Stimulated activated memory B cell treated with anti-CD40 and anti-IgM and Interleukin-4, amounts not matched to agents 10 μg/mL and 1 μg/mL and 100 μg/mL, for 72 hours (primary cell): ENCODE measurements at regions not wholly inside any gene's neighbourhood (a gene's known extent, or its start where the extent isn't known, plus 50 kb on each side); places are given as distances from the start of the nearest gene placed in this dataset.
"Not testable (repeated sequence)": the region's sequence is repeated elsewhere in the genome, so short reads cannot be mapped to it uniquely, and the experiment has no call there.

ENCODE experiments used
- ATAC-seq: fragments of 150-1000 bp; cut with Tn5 transposase; 2 replicates; pipeline ENCODE4 v1.10.0; 2021
- H3K27ac Mint-ChIP-seq: one replicate; pipeline ENCODE4 v1.8.0; 2022; ENCODE audit warnings: mild to moderate bottlenecking, mixed read lengths
- H3K27me3 Mint-ChIP-seq: one replicate; pipeline ENCODE4 v1.8.0; 2022; ENCODE audit warnings: mixed read lengths
- H3K36me3 Mint-ChIP-seq: one replicate; pipeline ENCODE4 v1.8.0; 2022; ENCODE audit warnings: mixed read lengths
- H3K4me1 Mint-ChIP-seq: one replicate; pipeline ENCODE4 v1.8.0; 2022; ENCODE audit warnings: mixed read lengths
- H3K4me3 Mint-ChIP-seq: one replicate; pipeline ENCODE4 v1.8.0; 2022; ENCODE audit warnings: mild to moderate bottlenecking, moderate library complexity, mixed read lengths
- H3K9me3 Mint-ChIP-seq: one replicate; pipeline ENCODE4 v1.8.0; 2022; ENCODE audit warnings: mixed read lengths

GRCh38 chr5:90096415-90097081, 313.0 kb downstream of the CETN3 start:
- Mint-ChIP-seq H3K9me3 (no peaks in the 10 kb centered on the region), H3K27me3 (no peaks in the 10 kb centered on the region), H3K36me3 (no peaks in the 10 kb centered on the region), H3K4me1 (no peaks in the 10 kb centered on the region), H3K4me3 (no peak overlapping the region), H3K27ac (no peak overlapping the region)
- no peak for ATAC-seq

- H3K27ac Mint-ChIP-seq: no peak overlapping the region
- H3K36me3 Mint-ChIP-seq: no peaks in the 10 kb centered on the region
- no peaks in the 10 kb centered on the region for H3K27me3 Mint-ChIP-seq
- ATAC-seq: no peak
- no peaks in the 10 kb centered on the region for H3K4me1 Mint-ChIP-seq
- H3K4me3 Mint-ChIP-seq: no peak overlapping the region
- H3K9me3 Mint-ChIP-seq: no peaks in the 10 kb centered on the region
Measured at GRCh38 chr5:90095292-90096060, 314.1 kb downstream of the CETN3 start.

- ATAC-seq: no peak
- no peaks in the 10 kb centered on the region for H3K4me1 Mint-ChIP-seq
- no peaks in the 10 kb centered on the region for H3K27me3 Mint-ChIP-seq
- peaks cover 5% of the 10 kb centered on the region for H3K9me3 Mint-ChIP-seq
- H3K4me3 Mint-ChIP-seq: no peak overlapping the region
- no peak overlapping the region for H3K27ac Mint-ChIP-seq
- H3K36me3 Mint-ChIP-seq: no peaks in the 10 kb centered on the region
Measured at GRCh38 chr5:90093751-90094485, 315.6 kb downstream of the CETN3 start.

GRCh38 chr5:90092734-90093133, 316.8 kb downstream of the CETN3 start:
- ATAC-seq: no peak
- H3K9me3 Mint-ChIP-seq: peaks cover 8% of the 10 kb centered on the region
- H3K27me3 Mint-ChIP-seq: no peaks in the 10 kb centered on the region
- no peak overlapping the region for H3K27ac Mint-ChIP-seq
- H3K4me3 Mint-ChIP-seq: no peak overlapping the region
- no peaks in the 10 kb centered on the region for H3K36me3 Mint-ChIP-seq
- no peaks in the 10 kb centered on the region for H3K4me1 Mint-ChIP-seq

DNA sequence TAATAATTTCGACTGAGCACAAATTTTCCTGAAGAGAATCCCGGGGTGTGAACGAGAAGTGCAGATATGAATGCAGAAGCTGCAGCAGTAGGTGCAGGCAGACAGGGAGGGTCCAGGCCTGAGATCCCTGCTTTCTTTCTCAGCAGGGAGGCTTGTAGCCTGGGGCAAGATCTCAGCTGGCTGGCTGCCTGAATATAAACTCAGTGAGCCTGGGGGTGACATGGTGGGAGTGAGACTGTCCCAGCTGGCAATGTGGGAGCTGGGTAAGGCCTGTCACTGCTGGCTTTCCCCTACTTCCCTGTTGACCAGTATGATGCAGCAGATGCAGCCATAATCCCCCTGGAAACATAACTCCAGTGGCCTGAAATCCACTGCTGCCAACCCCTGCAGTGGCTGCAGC, 325.2 kb downstream of the CETN3 start:
- H3K4me1 Mint-ChIP-seq: no peaks in the 10 kb centered on the region
- no peak overlapping the region for H3K27ac Mint-ChIP-seq
- peaks cover 13% of the 10 kb centered on the region for H3K9me3 Mint-ChIP-seq
- no peak overlapping the region for H3K4me3 Mint-ChIP-seq
- H3K36me3 Mint-ChIP-seq: no peaks in the 10 kb centered on the region
- no peak for ATAC-seq
- H3K27me3 Mint-ChIP-seq: no peaks in the 10 kb centered on the region

- not testable (repeated sequence) for H3K4me3 Mint-ChIP-seq, H3K9me3 Mint-ChIP-seq, H3K36me3 Mint-ChIP-seq, H3K27me3 Mint-ChIP-seq, H3K27ac Mint-ChIP-seq, ATAC-seq, H3K4me1 Mint-ChIP-seq
Measured at GRCh38 chr5:90073026-90073570, 336.5 kb downstream of the CETN3 start.

- no peak overlapping the region for H3K4me3 Mint-ChIP-seq
- H3K9me3 Mint-ChIP-seq: peaks cover 5% of the 10 kb centered on the region
- H3K36me3 Mint-ChIP-seq: no peaks in the 10 kb centered on the region
- H3K27me3 Mint-ChIP-seq: no peaks in the 10 kb centered on the region
- no peaks in the 10 kb centered on the region for H3K4me1 Mint-ChIP-seq
- ATAC-seq: no peak
- H3K27ac Mint-ChIP-seq: no peak overlapping the region
Measured at GRCh38 chr5:90071656-90072055, 337.9 kb downstream of the CETN3 start.

DNA sequence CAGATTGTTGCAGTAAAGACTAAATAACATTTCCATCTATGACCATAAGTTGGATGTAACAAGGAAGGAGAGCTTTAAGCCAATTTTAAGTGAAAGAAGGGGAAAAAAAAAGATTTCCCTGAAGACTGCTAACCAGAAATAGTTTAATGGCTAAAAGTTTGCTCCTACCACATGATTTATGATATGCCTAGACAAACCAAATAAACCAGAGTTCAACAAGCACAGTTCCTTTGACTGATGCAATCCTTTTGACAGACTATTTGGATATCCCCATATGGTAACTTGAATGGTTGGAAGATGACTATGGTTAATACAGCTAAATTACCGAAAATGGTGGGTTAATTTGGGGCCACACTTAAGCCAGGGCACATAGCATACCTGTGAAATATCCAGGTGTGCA, 338.5 kb downstream of the CETN3 start:
- Mint-ChIP-seq H3K27me3 (no peaks in the 10 kb centered on the region), H3K4me1 (no peaks in the 10 kb centered on the region), H3K36me3 (no peaks in the 10 kb centered on the region), H3K27ac (no peak overlapping the region), H3K4me3 (no peak overlapping the region), H3K9me3 (peaks cover 8% of the 10 kb centered on the region)
- no peak for ATAC-seq

DNA sequence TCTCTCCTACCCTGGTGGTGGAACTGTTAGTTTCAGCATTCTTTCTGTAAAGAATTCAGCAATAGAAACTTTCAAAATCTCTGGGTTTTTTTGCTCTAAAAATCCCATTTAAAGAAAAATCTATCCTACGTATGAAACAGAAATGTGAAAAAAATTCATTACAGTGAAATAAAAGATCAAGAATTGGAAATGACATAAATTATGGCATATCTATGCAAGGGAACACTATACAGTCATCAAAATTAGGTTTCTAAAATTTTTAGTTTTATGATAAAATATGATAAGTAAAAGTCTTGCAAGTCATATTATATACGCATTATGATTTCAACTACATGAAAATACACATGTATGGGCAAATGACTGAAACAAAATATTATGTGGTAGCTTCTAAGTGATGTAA, 342.6 kb downstream of the CETN3 start:
- H3K4me3 Mint-ChIP-seq: no peak overlapping the region
- no peaks in the 10 kb centered on the region for H3K36me3 Mint-ChIP-seq
- no peaks in the 10 kb centered on the region for H3K27me3 Mint-ChIP-seq

DNA sequence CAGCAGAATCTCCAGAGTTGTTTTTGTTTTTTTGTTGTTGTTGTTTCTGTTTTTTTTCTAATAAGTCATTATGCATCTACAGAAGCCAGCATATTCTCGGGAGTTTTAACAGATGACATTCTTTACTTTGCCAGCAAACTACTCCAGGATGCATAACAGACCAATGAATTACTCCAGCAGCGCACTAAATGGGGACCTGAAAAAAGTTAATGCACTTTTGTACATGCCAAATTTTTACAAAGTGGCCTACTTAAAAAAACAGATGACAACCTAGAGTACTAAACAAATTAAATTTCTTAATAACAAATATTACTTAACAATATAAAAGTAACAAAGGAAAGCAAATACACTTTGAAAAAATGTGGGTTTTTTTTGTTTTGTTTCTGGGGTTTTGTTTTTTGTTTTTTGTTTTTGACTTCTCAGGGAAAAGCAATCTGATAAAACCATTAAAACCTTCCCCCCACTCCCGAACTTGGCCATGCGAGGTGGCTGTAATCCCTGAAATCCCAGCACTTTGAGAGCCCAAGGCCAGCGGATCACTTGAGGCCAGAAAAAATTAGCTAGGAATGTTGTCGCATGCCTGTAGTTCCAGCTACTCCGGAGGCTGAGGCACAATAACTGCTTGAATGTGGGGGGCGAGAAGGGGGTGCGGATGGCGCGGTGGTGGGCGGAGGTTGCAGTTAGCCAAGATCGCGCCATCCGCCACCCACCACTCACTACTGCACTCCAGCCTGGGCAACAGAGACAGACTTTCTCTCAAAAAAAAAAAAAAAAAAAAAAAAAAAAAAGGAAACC, 352.4 kb downstream of the CETN3 start:
- Mint-ChIP-seq H3K27ac (no peak overlapping the region), H3K4me3 (no peak overlapping the region), H3K27me3 (no peaks in the 10 kb centered on the region), H3K36me3 (no peaks in the 10 kb centered on the region), H3K4me1 (no peaks in the 10 kb centered on the region), H3K9me3 (peaks cover 2% of the 10 kb centered on the region)
- ATAC-seq: no peak

More for the DNA sequence above, 342.6 kb downstream of the CETN3 start:
- Mint-ChIP-seq H3K4me1 (no peaks in the 10 kb centered on the region), H3K9me3 (peaks cover 3% of the 10 kb centered on the region), H3K27ac (no peak overlapping the region)
- ATAC-seq: no peak

DNA sequence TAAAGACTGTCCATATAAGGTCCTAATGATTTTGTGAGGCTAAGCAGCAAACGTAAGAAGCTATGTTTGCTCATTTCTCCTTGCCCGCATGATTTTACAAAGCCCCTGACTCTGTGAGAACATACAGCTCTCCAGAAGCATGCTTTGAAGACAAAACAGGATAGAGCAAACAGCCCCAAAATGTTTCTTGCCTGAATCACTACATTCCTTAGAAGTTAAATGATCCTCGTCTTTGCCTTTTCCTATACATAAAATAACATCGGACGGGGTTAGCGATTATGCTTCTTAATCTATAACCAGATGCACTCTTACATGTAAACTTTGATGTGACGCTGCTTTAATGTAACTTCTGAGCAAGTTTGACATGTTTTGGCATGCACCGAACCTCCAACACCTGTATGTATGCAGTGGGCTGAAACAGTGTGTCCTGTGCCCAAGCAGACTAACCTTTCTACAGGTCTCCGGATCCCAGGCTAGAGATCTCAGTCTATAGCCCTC, 353.7 kb downstream of the CETN3 start:
- no peaks in the 10 kb centered on the region for H3K36me3 Mint-ChIP-seq
- ATAC-seq: no peak
- H3K4me1 Mint-ChIP-seq: no peaks in the 10 kb centered on the region
- no peaks in the 10 kb centered on the region for H3K27me3 Mint-ChIP-seq
- no peaks in the 10 kb centered on the region for H3K9me3 Mint-ChIP-seq
- no peak overlapping the region for H3K27ac Mint-ChIP-seq
- no peak overlapping the region for H3K4me3 Mint-ChIP-seq

DNA sequence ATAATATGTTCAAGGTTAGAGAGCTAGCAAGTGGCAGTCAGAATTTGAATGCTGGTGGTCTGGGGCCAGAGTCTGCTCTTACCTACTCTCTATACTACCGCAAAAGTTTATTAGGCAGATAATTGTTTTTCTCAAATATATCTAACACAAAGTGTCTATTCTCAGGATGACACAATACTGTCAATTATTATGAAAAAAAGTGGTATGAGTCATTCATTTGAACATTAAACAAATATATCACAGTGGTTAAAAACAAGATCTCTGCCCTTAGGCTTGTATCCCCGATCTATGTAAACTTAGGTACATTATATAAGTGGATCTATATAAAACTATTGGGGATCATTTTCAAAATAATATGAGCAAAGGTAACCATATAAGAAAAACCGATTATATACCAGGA, 354.9 kb downstream of the CETN3 start:
- no peaks in the 10 kb centered on the region for H3K9me3 Mint-ChIP-seq
- H3K27me3 Mint-ChIP-seq: no peaks in the 10 kb centered on the region
- no peak overlapping the region for H3K27ac Mint-ChIP-seq
- no peak for ATAC-seq
- H3K4me1 Mint-ChIP-seq: no peaks in the 10 kb centered on the region
- H3K36me3 Mint-ChIP-seq: no peaks in the 10 kb centered on the region
- no peak overlapping the region for H3K4me3 Mint-ChIP-seq

GRCh38 chr5:90051756-90052155, 357.8 kb downstream of the CETN3 start:
- Mint-ChIP-seq H3K4me3 (no peak overlapping the region), H3K4me1 (no peaks in the 10 kb centered on the region), H3K27me3 (peaks cover 6% of the 10 kb centered on the region), H3K9me3 (peaks cover 3% of the 10 kb centered on the region), H3K27ac (no peak overlapping the region), H3K36me3 (no peaks in the 10 kb centered on the region)
- ATAC-seq: no peak

GRCh38 chr5:90050103-90050502, 359.5 kb downstream of the CETN3 start:
- no peaks in the 10 kb centered on the region for H3K4me1 Mint-ChIP-seq

DNA sequence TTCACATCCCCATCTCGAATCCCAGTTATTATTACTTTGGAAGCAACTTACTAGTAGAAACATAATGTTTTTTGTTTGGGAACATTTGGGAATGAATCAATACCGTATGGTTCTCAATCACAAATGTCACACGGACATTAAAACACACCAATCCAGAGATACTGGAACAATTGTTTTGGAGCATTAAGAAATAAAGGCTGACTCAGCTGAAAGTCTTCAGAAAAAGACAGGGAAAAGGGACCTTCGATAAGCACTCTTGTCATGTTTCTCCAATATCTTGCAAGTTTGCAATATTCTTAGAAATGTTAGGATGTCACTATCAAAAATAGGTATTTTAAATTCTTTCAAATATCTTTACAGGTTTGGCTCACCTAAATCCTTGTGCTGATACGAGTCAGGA, 362.4 kb downstream of the CETN3 start:
- peaks cover 6% of the 10 kb centered on the region for H3K9me3 Mint-ChIP-seq
- no peaks in the 10 kb centered on the region for H3K36me3 Mint-ChIP-seq
- H3K4me3 Mint-ChIP-seq: no peak overlapping the region
- no peaks in the 10 kb centered on the region for H3K4me1 Mint-ChIP-seq
- H3K27me3 Mint-ChIP-seq: peaks cover 9% of the 10 kb centered on the region
- no peak overlapping the region for H3K27ac Mint-ChIP-seq
- ATAC-seq: no peak

More at GRCh38 chr5:90050103-90050502, 359.5 kb downstream of the CETN3 start:
- H3K9me3 Mint-ChIP-seq: peaks cover 3% of the 10 kb centered on the region
- H3K27me3 Mint-ChIP-seq: peaks cover 9% of the 10 kb centered on the region
- no peak overlapping the region for H3K27ac Mint-ChIP-seq
- H3K4me3 Mint-ChIP-seq: no peak overlapping the region
- ATAC-seq: no peak
- H3K36me3 Mint-ChIP-seq: no peaks in the 10 kb centered on the region
